ENCODE measurements at regions not wholly inside any gene's neighbourhood (a gene's known extent, or its start where the extent isn't known, plus 50 kb on each side); places are given as distances from the start of the nearest gene placed in this dataset.

- TF ChIP-seq, protein P1, sequence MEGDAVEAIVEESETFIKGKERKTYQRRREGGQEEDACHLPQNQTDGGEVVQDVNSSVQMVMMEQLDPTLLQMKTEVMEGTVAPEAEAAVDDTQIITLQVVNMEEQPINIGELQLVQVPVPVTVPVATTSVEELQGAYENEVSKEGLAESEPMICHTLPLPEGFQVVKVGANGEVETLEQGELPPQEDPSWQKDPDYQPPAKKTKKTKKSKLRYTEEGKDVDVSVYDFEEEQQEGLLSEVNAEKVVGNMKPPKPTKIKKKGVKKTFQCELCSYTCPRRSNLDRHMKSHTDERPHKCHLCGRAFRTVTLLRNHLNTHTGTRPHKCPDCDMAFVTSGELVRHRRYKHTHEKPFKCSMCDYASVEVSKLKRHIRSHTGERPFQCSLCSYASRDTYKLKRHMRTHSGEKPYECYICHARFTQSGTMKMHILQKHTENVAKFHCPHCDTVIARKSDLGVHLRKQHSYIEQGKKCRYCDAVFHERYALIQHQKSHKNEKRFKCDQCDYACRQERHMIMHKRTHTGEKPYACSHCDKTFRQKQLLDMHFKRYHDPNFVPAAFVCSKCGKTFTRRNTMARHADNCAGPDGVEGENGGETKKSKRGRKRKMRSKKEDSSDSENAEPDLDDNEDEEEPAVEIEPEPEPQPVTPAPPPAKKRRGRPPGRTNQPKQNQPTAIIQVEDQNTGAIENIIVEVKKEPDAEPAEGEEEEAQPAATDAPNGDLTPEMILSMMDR (conservative IDR thresholded peaks at IDR 0.05; ENCODE audit: low read depth, low read length): no peak
- TF ChIP-seq EZH2phosphoT487 (IDR thresholded peaks at IDR 0.05; ENCODE audit: borderline replicate concordance, low read length) (no peak), EZH2 (IDR thresholded peaks at IDR 0.05; ENCODE audit: low read length, unreplicated experiment) (no peak)
These were observed 62.8 kb upstream of the PRKCQ start for GRCh38 chr10:6642876-6643275.
